GM12878 (cell line): ENCODE measurements at regions not wholly inside any gene's neighbourhood (a gene's known extent, or its start where the extent isn't known, plus 50 kb on each side); places are given as distances from the start of the nearest gene placed in this dataset.

Source experiments
- CTCF ChIP-seq, 3 experiments: IDR thresholded peaks in 2 of 3; conservative IDR thresholded peaks in 1 of 3; 2 replicates each; pipeline ENCODE4 v1.5.1; 2011; ENCODE audit warnings: low read depth in 3 of 3, low read length in 3 of 3, mild to moderate bottlenecking in 3 of 3, control low read depth in 2 of 3, moderate library complexity in 2 of 3, inconsistent platforms in 1 of 3, mixed read lengths in 1 of 3; ENCODE audit not compliant: control insufficient read depth in 2 of 3, insufficient read depth in 1 of 3; ENCODE audit errors: extremely low read depth in 1 of 3
- HDAC2 ChIP-seq: fragments of 200-600 bp; sonication (generic); IDR thresholded peaks from 2 replicates; pipeline ENCODE4 v1.6.1; 2017
- KAT2A ChIP-seq: conservative IDR thresholded peaks from 2 replicates; pipeline ENCODE4 v1.6.1; 2011; ENCODE audit warnings: low read depth, low read length; ENCODE audit not compliant: control insufficient read depth
- NRF1 ChIP-seq: conservative IDR thresholded peaks from 2 replicates; pipeline ENCODE4 v1.6.1; 2011; ENCODE audit warnings: mild to moderate bottlenecking, low read depth, low read length, improper control_type of control experiment
- POLR2A ChIP-seq: IDR thresholded peaks from 2 replicates; pipeline ENCODE4 v1.6.1; 2011; ENCODE audit warnings: low read depth, mild to moderate bottlenecking, low read length
- POLR2AphosphoS5 ChIP-seq: IDR thresholded peaks from 2 replicates; pipeline ENCODE4 v1.6.1; 2011; ENCODE audit warnings: mild to moderate bottlenecking, low read length, inconsistent platforms
- RELA ChIP-seq: fragments of 450-650 bp; IDR thresholded peaks from 2 replicates; pipeline ENCODE4 v1.8.0; 2014; ENCODE audit warnings: borderline replicate concordance; ENCODE audit not compliant: partially characterized antibody
- REST ChIP-seq: IDR thresholded peaks from 2 replicates; pipeline ENCODE4 v1.6.1; 2012; ENCODE audit warnings: mild to moderate bottlenecking, low read depth, low read length
- STAT1 ChIP-seq: fragments of 450-650 bp; conservative IDR thresholded peaks from 2 replicates; pipeline ENCODE4 v1.6.1; 2014; ENCODE audit warnings: antibody characterized with exemption, mild to moderate bottlenecking
- TARDBP ChIP-seq: IDR thresholded peaks from 2 replicates; pipeline ENCODE4 v1.6.1; 2016; ENCODE audit warnings: borderline replicate concordance
- ZBTB40 ChIP-seq: fragments of 450-650 bp; IDR thresholded peaks from 2 replicates; pipeline ENCODE4 v1.6.1; 2016; ENCODE audit warnings: mild to moderate bottlenecking, moderate library complexity, borderline replicate concordance
- ZNF24 ChIP-seq: fragments of 450-650 bp; IDR thresholded peaks from 2 replicates; pipeline ENCODE4 v1.6.1; 2017; ENCODE audit warnings: antibody characterized with exemption, mild to moderate bottlenecking

DNA sequence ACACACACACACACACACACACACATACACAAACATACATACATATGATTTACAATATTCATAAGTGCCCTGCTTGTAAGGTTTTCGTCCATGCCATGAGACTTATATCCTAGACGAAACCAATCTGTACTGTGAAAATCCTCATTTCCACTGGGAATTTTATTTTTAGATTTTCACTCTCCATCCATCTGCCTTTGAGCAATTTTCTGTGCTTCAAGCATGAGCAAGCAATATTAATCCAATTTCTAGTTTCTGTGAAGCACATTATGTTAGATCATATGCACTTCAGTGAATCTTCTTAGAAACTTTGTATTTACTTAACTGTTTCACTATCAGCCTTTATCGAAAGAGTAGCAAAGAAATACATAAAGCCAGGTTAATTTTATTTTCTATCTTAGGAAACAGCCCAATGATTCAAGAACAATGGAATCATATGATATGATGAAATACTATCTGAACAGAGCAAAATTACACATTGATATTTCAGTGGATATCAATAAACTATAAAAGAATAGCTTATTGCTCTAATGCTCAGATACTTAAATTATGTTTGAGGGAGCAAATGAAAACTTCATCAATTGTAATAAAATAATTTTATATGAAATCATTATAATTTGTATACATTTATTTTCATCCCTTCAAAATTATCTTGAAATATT, 1100.7 kb upstream of the MIR17HG start:
- no peak for TF ChIP-seq HDAC2
- no peak for TF ChIP-seq ZNF24
- no peak for TF ChIP-seq CTCF (IDR thresholded peaks at IDR 0.05 in 2 of 3, conservative IDR thresholded peaks at IDR 0.05 in 1 of 3; ENCODE audit: control insufficient read depth in 2 of 3, extremely low read depth in 1 of 3, insufficient read depth in 1 of 3, low read depth in 3 of 3, low read length in 3 of 3)
- no peak for TF ChIP-seq RELA
- no peak for TF ChIP-seq TARDBP
- TF ChIP-seq NRF1, result no peak
- TF ChIP-seq ZBTB40, result no peak
- TF ChIP-seq POLR2AphosphoS5, result no peak
- no peak for TF ChIP-seq KAT2A
- no peak for TF ChIP-seq STAT1
- no peak for TF ChIP-seq REST
- no peak for TF ChIP-seq POLR2A
